MM.1S (cell line): ENCODE measurements at regions not wholly inside any gene's neighbourhood (a gene's known extent, or its start where the extent isn't known, plus 50 kb on each side); places are given as distances from the start of the nearest gene placed in this dataset.

ENCODE experiments used
- CTCF ChIP-seq: fragments of 300-600 bp; sonication (generic); IDR thresholded peaks from 2 replicates; pipeline ENCODE4 v1.5.1; 2016; ENCODE audit warnings: antibody characterized with exemption, low read length, mixed read lengths
- EZH2phosphoT487 ChIP-seq: fragments of 300-600 bp; sonication (generic); IDR thresholded peaks from 2 replicates; pipeline ENCODE4 v1.6.1; 2018; ENCODE audit warnings: antibody characterized with exemption, low read length

- TF ChIP-seq EZH2phosphoT487 (no peak), CTCF (no peak)
Observed at GRCh38 chr6:109902870-109903269, 75.2 kb upstream of the GPR6 start.
